HG03342 (cell line): ENCODE measurements at regions not wholly inside any gene's neighbourhood (a gene's known extent, or its start where the extent isn't known, plus 50 kb on each side); places are given as distances from the start of the nearest gene placed in this dataset.
"Not testable (repeated sequence)": the region's sequence is repeated elsewhere in the genome, so short reads cannot be mapped to it uniquely, and the experiment has no call there.

Experiments used
- ATAC-seq: cut with Tn5 transposase; IDR thresholded peaks from one replicate; pipeline ENCODE4 v1.9.1; 2021; ENCODE audit warnings: mild to moderate bottlenecking, moderate library complexity; ENCODE audit not compliant: unreplicated experiment

DNA sequence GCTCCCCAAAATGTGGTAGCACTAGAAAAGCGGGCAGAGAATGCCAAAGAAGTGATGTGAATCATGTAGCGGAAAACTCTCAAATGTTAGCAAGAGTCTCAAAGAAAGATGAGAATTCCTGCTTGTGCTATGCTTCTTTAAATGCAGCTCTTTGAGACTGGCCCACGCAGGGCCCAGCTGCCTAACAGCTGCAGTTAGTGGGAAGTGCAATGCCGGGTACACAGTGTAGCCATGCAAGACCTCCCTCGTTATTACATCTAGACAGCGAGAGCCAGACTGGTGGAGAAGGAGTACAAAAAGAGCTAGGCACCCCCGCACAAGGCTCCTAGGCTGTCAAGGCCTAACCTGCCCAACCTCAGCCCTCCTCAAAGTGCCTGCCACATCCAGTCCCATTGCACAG lies 201.7 kb upstream of the PRDM1 start:
- ATAC-seq, result no peak

DNA sequence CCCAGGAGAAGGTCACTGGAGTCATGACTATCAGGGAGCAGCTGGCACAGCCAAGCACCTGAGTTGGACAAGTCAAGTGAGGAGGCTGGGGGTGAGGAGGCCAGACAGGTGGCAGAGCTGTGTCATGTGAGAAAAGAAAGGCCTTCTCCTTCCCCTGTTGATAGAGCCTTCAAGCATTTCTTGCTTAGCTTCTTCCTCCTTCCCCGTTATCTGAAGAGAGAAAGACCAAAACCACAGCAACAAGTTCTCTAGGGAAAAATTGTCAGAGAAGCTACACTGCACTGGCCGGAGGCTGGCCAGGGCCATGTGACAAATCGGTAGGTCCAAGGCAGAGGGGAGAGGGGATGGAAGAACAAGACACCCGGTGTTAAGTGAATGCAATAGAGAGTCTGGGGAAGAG lies 202.1 kb upstream of the PRDM1 start:
- no peak for ATAC-seq

DNA sequence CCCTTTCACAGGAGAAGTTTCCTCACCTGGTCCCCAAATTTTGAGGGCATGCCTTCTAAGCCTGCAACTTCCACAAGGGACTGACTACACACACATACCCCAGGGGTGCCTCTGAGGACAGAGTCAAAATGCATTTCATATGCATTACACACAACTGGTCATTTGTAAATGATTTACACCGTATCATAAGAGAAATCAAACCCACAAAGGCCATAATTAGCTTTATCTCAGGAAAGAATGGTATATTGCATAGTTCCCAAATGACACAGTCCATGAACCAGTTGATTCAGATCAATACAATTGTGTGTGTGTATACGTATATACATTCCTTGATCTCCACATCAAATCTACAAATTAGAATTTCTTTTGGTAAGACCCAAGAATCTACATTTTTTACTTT lies 203.3 kb upstream of the PRDM1 start:
- ATAC-seq, result no peak

DNA sequence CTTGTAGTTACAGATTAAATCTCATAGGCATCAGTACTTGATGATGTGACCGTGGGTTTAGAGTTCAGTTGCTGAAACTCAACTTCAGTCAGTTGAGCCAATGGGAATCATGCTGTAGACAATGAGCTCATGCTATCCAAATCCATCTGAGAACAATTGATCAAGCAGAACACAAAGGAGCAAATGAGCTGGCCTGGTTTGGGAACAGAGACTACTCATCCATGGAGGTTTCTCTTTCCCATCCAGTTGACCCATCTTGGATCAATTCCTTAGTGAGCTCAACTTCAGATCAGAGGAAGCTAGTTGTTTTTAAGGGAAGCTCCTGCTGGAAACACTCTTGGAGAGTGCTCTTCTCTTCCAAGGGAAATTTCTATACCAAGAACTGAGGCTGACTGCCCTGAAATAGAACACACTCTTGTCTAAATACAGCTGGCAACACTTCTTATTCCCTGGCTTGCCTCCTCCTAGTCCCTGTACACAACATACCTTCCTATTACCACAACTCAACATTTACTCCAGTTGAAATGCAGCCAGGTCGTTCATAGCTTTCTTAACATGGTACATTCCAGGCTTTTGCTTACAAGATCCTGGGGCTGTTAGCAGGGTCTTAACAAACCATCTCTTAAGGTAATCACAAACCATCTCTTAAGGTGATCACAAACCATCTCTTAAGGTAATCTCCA lies 203.9 kb upstream of the PRDM1 start:
- ATAC-seq, result no peak

DNA sequence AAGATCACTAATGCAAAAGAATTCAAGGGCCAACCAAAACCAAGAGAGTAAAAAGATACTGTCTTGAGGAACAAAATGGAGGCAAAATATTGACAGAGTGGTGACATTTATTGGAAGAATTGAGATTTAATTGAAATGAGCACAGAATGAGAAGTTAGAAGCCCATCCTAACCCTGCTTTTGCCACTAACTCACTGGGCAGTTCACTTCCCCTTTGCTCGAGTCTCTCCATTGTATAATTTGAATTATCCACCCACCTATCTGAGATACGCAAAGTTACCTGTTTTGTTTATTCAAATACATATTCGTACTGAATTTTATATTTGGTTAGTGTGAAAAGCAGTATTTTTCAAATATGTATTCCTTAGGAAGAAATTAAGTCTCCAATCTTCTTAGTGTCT lies 204.5 kb upstream of the PRDM1 start:
- ATAC-seq, result no peak

DNA sequence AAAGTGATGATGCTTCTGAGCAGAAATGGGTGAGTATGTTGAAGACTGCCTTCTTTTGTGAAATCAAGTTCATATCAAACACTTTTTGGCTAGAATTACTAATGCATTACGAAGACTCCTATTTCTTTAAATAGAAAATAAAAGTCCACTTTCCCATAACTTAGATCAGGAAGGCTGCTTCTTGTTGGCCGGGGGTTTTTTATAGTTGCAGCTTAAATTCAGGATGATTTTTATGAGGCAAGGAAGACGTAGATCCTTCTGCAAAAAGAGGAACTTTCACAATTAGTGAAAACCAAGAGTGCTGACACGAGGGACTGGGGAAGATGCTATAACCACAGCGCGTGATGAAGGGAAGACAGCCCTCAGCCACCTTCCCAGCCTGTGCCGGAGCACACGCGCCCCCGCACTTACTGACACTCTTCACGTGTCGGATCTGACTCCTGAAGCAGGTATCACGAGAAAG lies 206.1 kb upstream of the PRDM1 start:
- peak; percentile 47 for ATAC-seq

DNA sequence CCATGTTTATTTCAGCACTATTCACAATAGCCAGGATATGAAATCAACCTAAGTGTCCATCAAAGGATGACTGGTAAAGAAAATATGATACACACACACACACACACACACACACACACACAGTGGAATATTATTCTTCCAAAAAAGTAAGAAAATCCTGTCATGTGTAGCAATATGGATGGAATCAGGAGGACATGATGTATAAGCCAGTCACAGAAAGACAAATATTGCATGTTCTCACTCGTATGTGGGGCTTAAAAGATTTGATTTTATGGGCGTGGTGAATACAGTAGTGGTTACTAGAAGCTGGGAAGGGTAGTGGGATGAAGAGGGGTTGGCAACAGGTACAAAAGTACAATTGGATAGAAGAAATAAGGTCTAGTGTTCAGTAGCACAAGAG lies 207.0 kb upstream of the PRDM1 start:
- no peak for ATAC-seq

DNA sequence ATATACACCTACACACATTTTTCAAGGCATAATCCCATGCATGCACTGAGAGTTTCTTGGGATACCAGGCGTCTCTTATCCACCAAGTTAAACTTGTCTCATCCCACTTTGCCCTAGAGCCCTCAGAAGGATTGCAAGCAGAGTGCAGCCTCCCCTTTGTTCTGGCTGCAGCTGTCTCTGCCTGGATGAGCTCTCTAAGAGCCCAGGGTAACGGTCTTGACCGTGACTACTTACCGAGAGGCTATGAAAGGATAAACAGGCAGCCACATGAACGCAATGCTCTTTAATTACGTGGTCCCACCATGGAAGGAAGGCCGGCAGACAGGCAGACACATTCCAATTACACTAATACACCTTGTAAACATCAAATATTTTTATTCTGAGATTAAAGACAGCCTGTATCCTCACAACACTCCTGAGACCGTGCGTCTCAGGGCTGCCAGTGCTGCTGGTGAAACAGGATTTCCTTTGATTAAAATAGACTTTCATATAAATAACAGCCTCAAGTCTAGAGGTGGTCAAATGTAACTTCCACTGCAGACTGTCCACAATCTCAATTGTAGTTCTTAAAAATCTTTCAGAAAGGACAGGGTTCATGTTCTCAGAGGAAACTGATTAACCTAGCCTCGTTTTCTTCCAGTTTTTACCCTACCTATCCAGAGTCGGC lies 210.0 kb upstream of the PRDM1 start:
- no peak for ATAC-seq

DNA sequence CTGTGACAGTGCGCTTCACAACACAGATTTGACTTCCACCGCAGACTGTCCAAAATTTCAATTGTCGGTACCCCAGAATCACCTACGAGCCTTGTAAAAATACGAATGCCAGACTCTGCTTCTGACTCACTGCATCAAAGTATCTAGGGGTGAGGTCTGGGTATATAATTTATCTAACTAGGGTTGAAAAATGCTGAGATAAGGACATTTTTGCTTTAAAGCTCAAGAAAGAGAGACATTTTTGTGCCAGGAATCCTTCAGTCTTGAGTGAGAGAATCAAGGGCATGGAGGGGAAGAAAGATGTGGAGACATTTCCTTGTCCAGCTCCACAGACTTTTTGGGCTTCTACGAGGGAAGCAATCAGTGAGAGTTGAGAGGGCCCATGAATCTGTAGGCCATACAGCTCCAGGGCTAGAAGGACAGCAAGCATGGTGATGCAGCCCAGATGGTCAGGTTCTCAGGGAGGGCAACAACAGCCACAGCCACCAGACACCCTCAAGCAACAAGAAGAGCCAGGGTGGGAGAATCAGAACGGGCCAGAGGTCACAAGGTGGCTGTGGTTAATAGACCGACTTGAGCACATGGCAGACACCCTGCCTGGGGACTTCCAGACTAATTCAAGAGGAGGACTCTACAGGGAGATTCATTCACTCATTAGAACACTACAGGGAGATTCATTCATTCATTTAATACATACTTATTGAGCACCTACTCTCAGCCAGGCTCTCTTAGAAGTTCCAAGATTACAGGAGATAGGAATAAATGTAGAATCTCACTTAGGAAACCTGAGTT lies 211.1 kb upstream of the PRDM1 start:
- no peak for ATAC-seq

DNA sequence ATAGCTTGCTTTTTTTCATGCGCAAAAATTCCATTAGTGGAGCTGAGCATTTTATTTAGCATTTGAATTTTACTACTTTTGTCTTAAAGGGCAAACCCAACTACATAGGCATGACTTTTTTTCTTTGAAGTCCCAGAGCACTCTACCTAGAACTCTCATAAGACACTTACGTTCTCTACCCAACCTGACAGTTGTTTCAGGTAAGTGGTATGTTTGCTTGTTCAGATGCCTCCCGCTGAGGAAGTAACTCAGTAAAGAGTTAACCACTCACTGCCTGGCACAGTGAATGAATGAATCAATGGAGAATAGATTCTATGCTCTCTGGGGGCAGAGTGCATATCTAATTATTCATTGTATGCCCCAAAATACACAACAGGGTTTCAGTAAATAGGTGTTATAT lies 212.3 kb upstream of the PRDM1 start:
- ATAC-seq, result no peak

DNA sequence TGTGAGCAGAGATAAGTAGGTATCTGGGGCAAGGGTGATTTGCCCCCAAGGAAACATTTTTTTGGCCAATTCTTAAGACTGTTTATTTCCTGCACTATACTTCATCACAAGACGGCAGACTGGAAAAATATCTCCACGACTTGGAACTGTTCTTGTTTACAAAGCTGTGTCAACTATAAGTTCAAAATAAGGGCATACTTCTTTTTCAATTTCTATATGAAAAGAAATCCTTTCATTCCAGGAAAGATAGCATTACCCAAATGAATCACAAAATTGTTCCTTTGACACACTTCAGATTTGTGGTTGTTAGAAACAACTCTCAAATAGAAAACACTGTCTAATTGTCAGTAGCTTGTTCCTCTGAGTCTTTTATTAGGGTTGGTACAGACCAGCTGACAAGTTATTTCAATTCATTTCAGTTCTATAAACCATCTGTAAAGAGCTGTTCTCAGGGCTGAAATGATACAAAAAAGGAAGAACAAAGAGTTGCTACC lies 212.9 kb upstream of the PRDM1 start:
- ATAC-seq, result no peak

DNA sequence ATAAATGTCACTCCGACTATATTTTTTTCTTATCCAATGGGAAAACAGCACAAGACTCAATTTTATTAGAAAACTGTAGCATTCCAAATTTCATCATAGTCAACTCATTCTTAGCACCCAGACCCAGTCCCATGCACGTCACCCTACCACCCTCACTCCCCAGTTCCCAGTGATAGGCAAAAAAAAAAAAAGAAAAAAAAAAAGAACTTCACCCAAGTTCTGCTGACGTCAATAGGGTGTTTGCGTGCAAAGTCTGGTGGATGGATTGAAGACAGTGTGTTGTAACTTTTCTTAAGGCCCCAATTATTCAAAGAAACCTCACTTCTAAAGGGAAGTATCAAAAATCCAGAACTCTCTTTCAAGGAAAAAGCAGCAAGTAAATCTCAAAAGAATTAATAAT lies 213.9 kb upstream of the PRDM1 start:
- ATAC-seq, result no peak

DNA sequence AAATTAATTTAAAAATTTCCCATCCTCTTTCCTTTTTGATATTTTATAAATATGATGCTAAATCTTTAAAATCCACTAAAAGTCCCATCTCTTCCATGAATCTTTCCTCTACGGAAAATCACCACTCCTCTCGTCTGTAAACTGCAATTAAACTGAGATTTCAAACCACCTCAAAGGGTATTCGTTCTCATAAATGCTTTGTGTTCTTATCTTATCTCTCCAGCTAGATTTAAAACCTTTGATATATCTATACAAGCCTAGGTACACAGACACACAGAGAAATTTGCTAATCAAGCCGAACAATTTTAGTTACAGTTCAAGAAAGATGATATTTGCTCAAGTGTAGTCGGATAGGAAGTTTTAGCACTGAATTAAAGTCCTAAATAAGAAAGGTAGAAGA lies 214.6 kb upstream of the PRDM1 start:
- no peak for ATAC-seq

DNA sequence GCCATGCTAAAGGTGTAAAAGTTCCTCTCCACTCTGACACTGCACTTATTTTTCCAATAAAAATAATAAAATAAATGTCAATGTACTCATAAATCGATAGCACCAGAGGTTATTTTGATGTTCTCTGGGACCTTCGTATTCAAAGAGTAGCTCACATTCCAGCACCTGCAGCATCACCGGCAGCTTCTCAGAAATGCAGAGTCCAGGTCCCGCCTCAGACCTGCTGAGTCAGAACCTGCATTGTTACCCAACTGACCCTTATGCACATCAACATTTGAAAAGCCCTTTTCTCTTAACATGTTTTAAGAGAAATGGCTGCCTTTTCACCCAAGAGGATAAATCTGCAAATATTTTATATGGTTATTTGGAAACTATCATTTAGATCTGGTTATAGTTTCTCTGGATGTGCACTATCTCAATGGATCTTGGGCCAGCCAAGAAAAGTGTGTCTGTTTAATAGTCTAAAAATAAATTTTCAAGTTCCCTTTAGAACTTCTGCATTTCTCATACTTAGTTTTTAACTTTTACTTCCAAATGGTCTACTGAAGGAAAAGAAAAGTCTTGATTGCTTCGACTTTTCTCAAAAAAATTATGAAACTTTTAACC lies 216.2 kb upstream of the PRDM1 start:
- no peak for ATAC-seq

DNA sequence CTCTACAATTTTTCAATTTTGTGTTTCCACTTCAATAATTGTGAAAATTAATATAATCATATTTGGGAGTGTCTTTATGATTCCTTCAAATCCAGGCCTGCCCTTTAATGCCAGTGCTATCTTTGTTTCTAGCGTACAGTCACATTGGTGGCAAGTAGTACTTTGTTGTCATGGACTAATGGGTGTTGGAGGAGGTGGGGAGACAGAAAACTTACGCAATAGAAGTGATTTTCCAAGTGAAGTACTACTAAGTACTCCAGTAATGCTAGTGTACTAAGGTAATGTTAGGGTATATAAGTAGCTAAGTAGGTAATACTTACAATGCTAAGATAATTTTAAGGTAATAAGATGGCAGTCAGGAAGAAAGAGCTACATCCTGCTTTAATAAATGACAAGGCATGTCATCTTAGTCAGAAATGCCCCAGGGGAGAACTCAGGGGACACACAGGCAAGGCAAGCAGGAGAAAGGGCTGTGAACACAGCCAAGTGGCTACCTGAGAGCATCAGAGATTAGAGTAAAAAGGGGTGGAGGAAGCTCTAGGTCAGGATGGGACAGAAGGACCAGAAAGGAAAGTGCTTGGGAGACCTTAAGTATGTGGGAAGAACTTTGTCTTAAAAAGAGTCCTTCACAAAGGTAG lies 217.2 kb upstream of the PRDM1 start:
- no peak for ATAC-seq

DNA sequence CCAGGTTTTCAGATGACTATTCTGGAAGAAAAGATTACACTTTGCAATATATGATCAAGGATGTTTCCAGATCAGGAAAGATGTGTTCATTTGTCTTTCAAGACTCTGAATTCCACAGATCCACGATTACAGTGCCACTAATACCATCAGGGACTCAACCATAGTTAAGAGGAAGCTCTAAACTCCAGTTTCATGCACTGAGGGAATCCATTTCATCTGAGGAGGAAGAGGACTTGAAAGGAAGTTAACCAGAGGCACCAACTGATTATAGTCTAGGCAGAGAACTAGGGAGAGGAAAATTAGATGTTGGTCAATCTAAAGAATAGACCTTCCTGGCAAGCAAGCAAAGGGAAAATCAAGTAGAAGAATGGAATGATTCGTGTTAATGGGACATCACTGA lies 218.3 kb upstream of the PRDM1 start:
- ATAC-seq, result no peak

DNA sequence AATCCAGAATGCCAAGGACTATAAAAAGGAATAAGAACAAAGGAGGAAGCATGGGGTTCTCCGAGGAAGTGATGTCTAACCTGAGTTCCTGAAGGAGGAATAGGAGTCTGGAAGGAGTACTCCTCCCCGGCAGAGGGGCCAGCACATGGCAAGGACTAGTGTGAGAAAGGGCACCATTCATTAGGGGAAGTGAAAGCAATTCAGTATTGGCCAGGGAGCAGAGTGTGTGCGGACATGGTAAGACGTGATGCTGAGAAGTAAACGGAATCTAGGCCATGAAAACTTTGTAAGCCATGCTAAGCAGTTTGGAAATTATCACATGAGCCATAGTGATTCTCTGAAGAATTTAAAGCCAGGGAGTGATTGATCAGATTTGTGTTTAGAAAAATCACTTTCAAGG lies 218.9 kb upstream of the PRDM1 start:
- no peak for ATAC-seq

DNA sequence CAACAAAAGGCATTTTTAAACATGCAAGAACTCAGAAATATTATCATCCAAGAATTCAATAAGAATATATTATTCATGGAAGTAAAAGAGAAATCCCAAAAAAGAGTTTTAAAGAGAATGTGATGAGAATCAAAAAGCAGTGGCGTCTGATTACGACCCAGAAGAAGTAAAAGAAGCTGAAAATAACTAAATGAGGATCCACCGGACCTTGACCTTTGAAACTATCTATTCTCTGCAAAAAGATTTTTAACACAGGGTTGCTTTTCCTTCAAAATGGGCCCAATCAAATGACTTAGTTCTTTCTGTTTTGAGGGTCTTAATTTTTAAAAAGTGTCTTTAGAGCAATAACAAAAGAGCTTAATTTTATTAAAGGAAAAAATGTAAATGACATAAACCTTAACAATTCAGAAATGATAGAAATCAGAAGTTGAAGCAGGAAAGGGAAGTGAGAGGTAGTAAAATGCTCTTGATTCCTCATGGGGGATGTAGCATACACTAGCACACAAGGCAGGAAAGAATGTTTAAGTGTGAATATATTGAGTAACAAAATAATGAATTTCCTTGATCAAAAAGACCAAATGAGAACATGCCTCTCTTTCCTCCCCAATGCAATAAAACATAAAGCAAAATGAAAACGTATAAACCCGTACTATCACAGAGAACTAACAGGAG lies 223.1 kb upstream of the PRDM1 start:
- no peak for ATAC-seq

DNA sequence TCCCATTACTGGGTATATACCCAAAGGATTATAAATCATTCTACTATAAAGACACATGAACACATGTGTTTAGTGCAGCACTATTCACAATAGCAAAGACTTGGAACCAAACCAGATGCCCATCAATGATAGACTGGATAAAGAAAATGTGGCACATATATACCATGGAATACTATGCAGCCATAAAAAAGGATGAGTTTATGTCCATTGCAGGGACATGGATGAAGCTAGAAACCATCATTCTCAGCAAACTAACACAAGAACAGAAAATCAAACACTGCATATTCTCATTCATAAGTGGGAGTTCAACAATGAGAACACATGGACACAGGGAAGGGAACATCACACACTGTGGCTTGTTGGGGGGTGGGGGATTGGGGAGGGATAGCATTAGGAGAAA lies 225.2 kb upstream of the PRDM1 start:
- not testable (repeated sequence) for ATAC-seq

DNA sequence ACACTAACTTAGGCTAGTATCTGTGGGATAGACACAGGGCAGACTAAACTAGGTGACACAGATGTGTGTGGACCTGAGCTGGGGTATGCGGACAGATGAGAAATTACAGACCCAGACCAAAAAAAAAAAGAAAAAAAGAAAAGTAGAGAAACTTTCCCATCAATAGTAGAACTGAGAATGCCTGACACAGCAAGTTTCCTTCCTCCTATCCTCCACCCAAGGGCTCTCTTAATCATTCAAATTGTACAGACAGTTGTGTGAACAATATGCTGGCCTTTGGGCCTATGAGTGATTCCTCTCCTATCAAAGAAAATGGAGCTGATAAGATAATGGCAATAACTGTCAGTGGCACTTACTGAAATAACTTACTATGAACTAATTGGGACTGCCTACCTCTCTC lies 226.7 kb upstream of the PRDM1 start:
- no peak for ATAC-seq
